T-helper 2 cell treated with Interferon-gamma antibody and Interleukin-4, amounts not matched to agents 5 μg/mL and 100 μg/mL, for 36 hours (primary cell): ENCODE measurements at regions not wholly inside any gene's neighbourhood (a gene's known extent, or its start where the extent isn't known, plus 50 kb on each side); places are given as distances from the start of the nearest gene placed in this dataset.

Experiments used
- DNase-seq: peaks from one replicate; pipeline ENCODE4 v3.0.0; 2021; ENCODE audit warnings: low spot score
- H3K27ac Mint-ChIP-seq: one replicate; pipeline ENCODE4 v1.8.0; 2021; ENCODE audit warnings: mild to moderate bottlenecking, mixed read lengths
- H3K27me3 Mint-ChIP-seq: one replicate; pipeline ENCODE4 v1.8.0; 2021; ENCODE audit warnings: low read depth, mixed read lengths
- H3K36me3 Mint-ChIP-seq: one replicate; pipeline ENCODE4 v1.8.0; 2021; ENCODE audit warnings: low read depth, mixed read lengths
- H3K4me1 Mint-ChIP-seq: one replicate; pipeline ENCODE4 v1.8.0; 2021; ENCODE audit warnings: low read depth, mixed read lengths
- H3K4me3 Mint-ChIP-seq: one replicate; pipeline ENCODE4 v1.8.0; 2022; ENCODE audit warnings: mild to moderate bottlenecking, moderate library complexity, mixed read lengths
- H3K9me3 Mint-ChIP-seq: one replicate; pipeline ENCODE4 v1.8.0; 2021; ENCODE audit warnings: mixed read lengths

DNA sequence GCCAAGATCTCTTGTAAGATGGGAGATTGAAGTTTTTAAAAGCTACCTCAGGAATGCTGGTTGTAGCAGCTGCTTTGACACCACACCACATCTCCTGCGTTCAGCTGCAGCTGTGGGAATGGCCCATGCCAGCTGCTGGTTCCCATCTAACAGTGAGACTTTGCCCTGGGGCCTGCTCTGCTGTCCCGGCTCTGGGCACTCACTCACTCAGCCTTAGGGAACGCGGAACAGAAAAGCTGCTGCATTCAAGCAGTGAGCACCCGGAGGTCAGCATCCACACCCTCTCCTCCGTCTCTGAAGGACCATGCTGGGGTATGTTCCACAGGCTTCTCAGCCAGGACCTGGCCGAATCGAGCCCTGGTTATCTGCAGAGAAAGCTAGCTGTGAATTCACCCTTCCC, 197.1 kb upstream of the CXCL12 start:
- no peaks in the 10 kb centered on the region for H3K4me1 Mint-ChIP-seq
- no peak overlapping the region for H3K4me3 Mint-ChIP-seq
- no peaks in the 10 kb centered on the region for H3K27me3 Mint-ChIP-seq
- no peak overlapping the region for H3K27ac Mint-ChIP-seq
- no peaks in the 10 kb centered on the region for H3K9me3 Mint-ChIP-seq
- no peak for DNase-seq
- H3K36me3 Mint-ChIP-seq, result no peaks in the 10 kb centered on the region

GRCh38 chr10:44587488-44588318, 202.8 kb upstream of the CXCL12 start:
- no peaks in the 10 kb centered on the region for H3K9me3 Mint-ChIP-seq

DNA sequence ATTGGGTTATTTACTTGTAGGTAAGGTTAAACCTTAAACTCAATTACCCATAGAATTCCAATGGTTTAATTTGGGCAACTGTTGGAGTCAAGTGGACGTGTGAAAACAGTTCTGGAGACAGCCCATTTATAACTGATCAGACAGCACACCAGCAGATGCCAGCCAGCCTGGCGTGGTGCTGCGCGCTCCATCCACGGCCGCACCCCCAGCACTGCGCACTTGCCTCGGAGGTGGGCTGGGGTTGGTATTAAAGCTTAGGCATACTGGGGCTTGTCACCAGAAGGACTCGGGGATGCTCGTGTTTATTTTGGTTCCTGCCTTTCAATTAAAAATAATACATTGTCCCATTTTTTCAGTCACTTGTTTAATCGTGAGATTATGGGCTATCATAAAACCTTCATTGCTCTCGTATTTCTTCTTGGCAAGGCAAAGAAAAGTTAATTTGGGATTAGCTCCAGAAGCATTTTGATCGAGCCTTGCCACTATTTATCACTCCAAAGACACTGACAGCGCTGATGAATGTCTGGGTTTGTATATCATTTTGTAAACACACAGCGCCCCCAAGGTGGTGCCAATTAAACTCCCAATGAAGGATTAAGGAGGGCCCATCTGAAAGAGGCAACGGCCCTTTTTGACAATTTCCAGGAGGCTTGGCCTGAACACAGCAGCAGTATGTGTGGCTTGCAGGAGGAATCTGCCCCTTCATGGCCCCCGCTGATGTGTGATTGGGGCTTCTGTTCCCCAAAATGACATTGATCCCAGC, 204.5 kb upstream of the CXCL12 start:
- Mint-ChIP-seq H3K4me1 (no peaks in the 10 kb centered on the region), H3K4me3 (no peak overlapping the region), H3K27ac (no peak overlapping the region), H3K27me3 (no peaks in the 10 kb centered on the region), H3K36me3 (no peaks in the 10 kb centered on the region), H3K9me3 (no peaks in the 10 kb centered on the region)
- no peak for DNase-seq

More at GRCh38 chr10:44587488-44588318, 202.8 kb upstream of the CXCL12 start:
- Mint-ChIP-seq H3K4me1 (no peaks in the 10 kb centered on the region), H3K36me3 (no peaks in the 10 kb centered on the region), H3K27ac (no peak overlapping the region), H3K27me3 (no peaks in the 10 kb centered on the region), H3K4me3 (no peak overlapping the region)
- DNase-seq, result no peak

DNA sequence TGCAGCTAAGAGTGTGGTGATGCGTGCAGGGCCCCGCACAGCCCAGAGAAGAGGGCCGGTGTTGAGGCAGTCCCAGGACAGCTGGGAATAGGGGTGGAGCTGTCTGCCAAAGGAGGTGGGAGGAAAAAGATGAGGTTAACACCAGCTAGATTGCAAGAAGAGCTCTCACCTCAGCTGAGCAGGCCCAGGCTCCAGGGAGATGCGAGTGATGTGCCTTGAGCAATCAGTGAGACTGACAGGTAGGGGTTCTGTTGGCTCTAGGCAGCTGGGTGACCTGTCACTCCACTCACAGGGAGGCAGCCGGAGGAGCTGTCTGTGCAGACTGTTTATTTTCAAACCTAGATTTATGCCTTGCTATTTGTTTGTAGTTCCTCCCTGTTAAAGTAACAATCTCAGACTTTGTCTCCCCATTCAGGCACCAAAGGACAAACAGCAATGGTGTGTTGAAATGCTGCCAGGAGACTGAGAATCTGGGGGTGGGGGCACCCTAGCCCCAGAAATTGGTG, 205.1 kb upstream of the CXCL12 start:
- no peak for DNase-seq
- Mint-ChIP-seq H3K9me3 (no peaks in the 10 kb centered on the region), H3K4me1 (no peaks in the 10 kb centered on the region), H3K36me3 (no peaks in the 10 kb centered on the region), H3K4me3 (no peak overlapping the region), H3K27me3 (no peaks in the 10 kb centered on the region), H3K27ac (no peak overlapping the region)

- H3K9me3 Mint-ChIP-seq, result no peaks in the 10 kb centered on the region
Observed at GRCh38 chr10:44591911-44592310, 207.0 kb upstream of the CXCL12 start.

GRCh38 chr10:44593952-44594351, 209.1 kb upstream of the CXCL12 start:
- no peaks in the 10 kb centered on the region for H3K36me3 Mint-ChIP-seq

More at GRCh38 chr10:44591911-44592310, 207.0 kb upstream of the CXCL12 start:
- Mint-ChIP-seq H3K4me1 (no peaks in the 10 kb centered on the region), H3K36me3 (no peaks in the 10 kb centered on the region), H3K4me3 (no peak overlapping the region), H3K27me3 (no peaks in the 10 kb centered on the region), H3K27ac (no peak overlapping the region)
- no peak for DNase-seq

DNA sequence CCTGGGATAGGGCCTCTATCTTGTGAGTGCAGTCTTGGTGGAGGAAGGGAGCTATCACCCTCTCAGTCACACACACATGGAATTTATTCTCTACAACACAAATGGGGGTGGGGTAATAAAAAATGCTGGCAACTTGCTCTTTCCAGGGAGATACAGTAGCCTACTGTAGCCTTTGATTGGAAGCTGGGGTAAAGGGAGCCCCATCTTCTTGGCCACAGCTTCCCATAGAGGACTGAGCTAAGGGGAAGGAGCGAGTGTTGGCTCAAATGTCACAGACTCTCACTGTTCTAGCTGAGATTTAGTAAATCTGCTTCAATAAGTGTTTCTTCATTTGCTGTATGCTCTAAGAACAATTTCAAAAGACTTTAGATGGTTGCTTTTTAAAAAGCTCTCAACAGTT, 222.2 kb upstream of the CXCL12 start:
- no peak for DNase-seq
- Mint-ChIP-seq H3K9me3 (no peaks in the 10 kb centered on the region), H3K27me3 (no peaks in the 10 kb centered on the region), H3K27ac (no peak overlapping the region), H3K4me1 (no peaks in the 10 kb centered on the region), H3K36me3 (no peaks in the 10 kb centered on the region), H3K4me3 (no peak overlapping the region)

More at GRCh38 chr10:44593952-44594351, 209.1 kb upstream of the CXCL12 start:
- H3K9me3 Mint-ChIP-seq, result no peaks in the 10 kb centered on the region
- no peaks in the 10 kb centered on the region for H3K27me3 Mint-ChIP-seq
- no peak for DNase-seq
- no peaks in the 10 kb centered on the region for H3K4me1 Mint-ChIP-seq
- no peak overlapping the region for H3K4me3 Mint-ChIP-seq
- H3K27ac Mint-ChIP-seq, result no peak overlapping the region

DNA sequence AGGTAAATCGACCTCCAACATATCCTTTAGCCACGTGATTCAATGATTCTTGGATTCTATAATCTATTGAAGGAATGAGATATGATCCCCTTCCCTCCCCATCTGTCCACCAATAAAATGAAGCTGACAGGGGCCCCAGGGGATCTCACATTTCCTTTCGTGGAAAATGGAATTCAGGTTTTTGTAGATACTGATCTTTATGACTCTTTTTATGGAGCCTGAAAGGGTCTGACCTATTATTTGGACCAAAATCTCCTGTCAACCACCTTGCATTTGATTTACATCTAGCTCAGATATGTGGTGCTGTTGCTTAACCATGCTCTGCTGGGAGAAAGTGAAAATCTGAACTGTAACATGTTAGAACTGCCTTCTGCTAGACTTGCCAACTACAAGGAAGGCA, 234.0 kb upstream of the CXCL12 start:
- H3K27me3 Mint-ChIP-seq, result no peaks in the 10 kb centered on the region
- no peaks in the 10 kb centered on the region for H3K9me3 Mint-ChIP-seq
- no peak overlapping the region for H3K27ac Mint-ChIP-seq
- DNase-seq, result no peak
- no peaks in the 10 kb centered on the region for H3K36me3 Mint-ChIP-seq
- H3K4me1 Mint-ChIP-seq, result no peaks in the 10 kb centered on the region
- no peak overlapping the region for H3K4me3 Mint-ChIP-seq

- Mint-ChIP-seq H3K27me3 (no peaks in the 10 kb centered on the region), H3K4me1 (no peaks in the 10 kb centered on the region), H3K36me3 (no peaks in the 10 kb centered on the region), H3K27ac (no peak overlapping the region), H3K4me3 (no peak overlapping the region), H3K9me3 (no peaks in the 10 kb centered on the region)
- DNase-seq, result no peak
Observed at GRCh38 chr10:44619521-44619920, 234.6 kb upstream of the CXCL12 start.

DNA sequence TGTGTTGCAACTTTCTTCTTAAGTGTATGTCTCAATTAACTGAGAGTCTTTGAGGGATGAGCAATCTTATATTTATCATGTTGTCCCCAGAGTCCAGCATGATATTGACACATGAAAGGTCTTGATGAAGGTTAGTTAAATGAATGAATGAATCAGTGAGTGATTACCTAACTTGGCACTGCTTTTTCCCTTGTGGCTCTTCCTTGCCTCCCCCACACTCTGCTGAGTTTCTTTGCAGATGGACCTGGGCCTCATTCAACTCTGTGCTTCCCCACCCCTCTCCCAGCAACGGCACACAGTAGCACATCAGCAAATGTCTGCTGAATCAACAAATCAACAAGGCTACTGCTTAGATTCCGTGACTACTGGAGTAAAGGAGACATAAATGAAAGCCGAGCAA, 235.1 kb upstream of the CXCL12 start:
- no peak overlapping the region for H3K27ac Mint-ChIP-seq
- no peaks in the 10 kb centered on the region for H3K9me3 Mint-ChIP-seq
- no peak overlapping the region for H3K4me3 Mint-ChIP-seq
- H3K36me3 Mint-ChIP-seq, result no peaks in the 10 kb centered on the region
- DNase-seq, result no peak
- H3K4me1 Mint-ChIP-seq, result no peaks in the 10 kb centered on the region
- no peaks in the 10 kb centered on the region for H3K27me3 Mint-ChIP-seq

DNA sequence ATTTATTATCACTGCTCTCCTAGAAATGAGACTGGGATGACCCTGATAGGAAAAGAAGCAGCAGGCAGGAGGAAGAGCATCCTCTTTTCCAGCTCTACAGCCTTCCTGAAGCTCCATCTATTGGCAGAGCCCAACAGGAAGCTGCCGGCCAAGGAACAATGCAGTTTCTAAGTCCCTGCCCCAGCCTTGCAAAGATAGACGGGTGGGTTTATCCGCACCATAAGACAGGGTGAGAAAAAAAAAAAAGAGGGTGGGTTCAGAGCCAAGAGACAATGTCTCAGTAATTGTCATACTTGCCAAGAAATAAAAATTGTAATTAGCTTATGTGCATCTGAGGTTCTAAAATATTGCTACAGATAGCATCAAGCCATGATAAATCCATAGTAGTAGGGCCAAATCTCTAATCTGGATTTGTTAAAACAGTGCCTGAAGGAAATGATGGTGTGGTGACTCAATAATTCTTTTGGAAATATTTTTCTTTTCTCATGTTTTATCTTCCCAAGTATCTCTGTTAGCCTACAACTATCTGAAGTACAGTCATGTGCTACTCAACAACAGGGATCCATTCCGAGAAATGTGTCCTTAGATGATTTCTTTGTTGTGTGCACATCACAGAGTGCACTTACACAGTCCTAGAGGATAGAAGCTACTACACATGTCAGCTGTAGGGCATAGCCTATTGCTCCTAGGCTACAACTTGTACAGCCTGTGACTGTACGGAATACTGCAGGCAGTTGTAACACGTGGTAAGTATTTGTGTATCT, 242.9 kb upstream of the CXCL12 start:
- Mint-ChIP-seq H3K4me1 (no peaks in the 10 kb centered on the region), H3K36me3 (no peaks in the 10 kb centered on the region), H3K27me3 (no peaks in the 10 kb centered on the region), H3K9me3 (no peaks in the 10 kb centered on the region), H3K4me3 (no peak overlapping the region), H3K27ac (no peak overlapping the region)
- no peak for DNase-seq

DNA sequence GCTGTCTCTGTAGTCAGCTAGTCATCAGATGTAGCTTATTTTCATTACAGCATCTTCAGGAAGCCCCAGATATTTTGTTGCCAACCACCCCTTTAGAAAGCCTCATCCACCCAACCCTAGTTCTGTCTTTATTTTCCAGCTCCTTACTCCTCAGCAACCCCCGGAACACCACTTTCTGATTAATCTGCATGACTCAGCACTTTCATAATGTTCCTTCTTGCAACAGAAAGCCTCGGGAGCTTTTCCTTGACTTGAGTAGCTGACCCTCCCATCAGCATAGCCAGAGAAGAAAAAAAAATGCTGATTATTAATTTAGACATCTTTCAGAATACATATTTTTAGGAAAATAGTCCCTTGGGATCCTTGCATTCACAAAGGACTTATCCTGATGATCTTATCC, 244.0 kb upstream of the CXCL12 start:
- no peaks in the 10 kb centered on the region for H3K9me3 Mint-ChIP-seq
- DNase-seq, result no peak
- no peaks in the 10 kb centered on the region for H3K4me1 Mint-ChIP-seq
- no peak overlapping the region for H3K4me3 Mint-ChIP-seq
- no peaks in the 10 kb centered on the region for H3K27me3 Mint-ChIP-seq
- no peaks in the 10 kb centered on the region for H3K36me3 Mint-ChIP-seq
- no peak overlapping the region for H3K27ac Mint-ChIP-seq

GRCh38 chr10:44635176-44635575, 250.3 kb upstream of the CXCL12 start:
- no peak overlapping the region for H3K4me3 Mint-ChIP-seq
- H3K4me1 Mint-ChIP-seq, result no peaks in the 10 kb centered on the region
- no peaks in the 10 kb centered on the region for H3K27me3 Mint-ChIP-seq
- no peaks in the 10 kb centered on the region for H3K9me3 Mint-ChIP-seq
- H3K36me3 Mint-ChIP-seq, result no peaks in the 10 kb centered on the region
- no peak overlapping the region for H3K27ac Mint-ChIP-seq
- no peak for DNase-seq

DNA sequence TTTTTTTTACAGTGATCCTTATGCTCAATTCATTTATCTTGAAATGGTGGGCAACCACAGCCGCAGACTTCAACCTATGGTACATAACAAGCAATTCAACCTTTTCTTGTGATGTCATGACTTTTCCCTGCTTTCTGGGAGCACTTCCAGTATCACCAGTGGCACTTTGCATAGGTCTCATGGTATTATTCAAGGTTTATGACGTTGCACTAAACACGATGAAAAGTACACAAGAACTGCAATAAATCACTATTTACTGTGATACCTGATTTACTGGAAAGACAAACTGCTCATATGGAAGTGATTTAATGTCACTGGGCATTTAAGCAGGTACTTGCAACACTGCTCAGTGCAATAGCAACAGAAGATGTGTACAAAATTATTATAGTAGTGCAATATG, 251.7 kb upstream of the CXCL12 start:
- Mint-ChIP-seq H3K27me3 (no peaks in the 10 kb centered on the region), H3K9me3 (no peaks in the 10 kb centered on the region), H3K27ac (no peak overlapping the region), H3K4me1 (no peaks in the 10 kb centered on the region), H3K36me3 (no peaks in the 10 kb centered on the region), H3K4me3 (no peak overlapping the region)
- no peak for DNase-seq
